ENCODE measurements at regions not wholly inside any gene's neighbourhood (a gene's known extent, or its start where the extent isn't known, plus 50 kb on each side); places are given as distances from the start of the nearest gene placed in this dataset.

DNA sequence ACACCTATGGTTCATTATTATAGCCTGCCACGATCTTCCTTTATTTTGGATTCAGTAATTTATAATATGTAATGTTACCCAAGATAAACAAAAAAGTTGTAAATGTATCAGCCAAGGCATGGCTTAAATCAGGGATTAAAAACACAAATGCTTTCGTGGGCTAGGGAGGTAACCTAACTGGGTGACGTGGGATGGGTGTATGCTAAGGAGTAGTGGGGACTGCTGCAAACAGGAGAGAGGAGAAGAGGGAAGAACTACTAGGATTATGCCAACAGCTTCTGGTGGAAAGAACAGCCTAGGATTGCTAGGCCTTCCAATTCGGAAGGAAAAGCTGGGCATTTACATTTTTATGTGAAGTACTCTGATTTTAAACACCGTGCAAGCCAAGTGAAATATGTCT is 244.8 kb upstream of the POU3F2 start:
- no peaks in the 10 kb centered on the region for H3K4me1 ChIP-seq
- no peaks in the 10 kb centered on the region for H3K9me3 ChIP-seq
- TF ChIP-seq, protein P1, sequence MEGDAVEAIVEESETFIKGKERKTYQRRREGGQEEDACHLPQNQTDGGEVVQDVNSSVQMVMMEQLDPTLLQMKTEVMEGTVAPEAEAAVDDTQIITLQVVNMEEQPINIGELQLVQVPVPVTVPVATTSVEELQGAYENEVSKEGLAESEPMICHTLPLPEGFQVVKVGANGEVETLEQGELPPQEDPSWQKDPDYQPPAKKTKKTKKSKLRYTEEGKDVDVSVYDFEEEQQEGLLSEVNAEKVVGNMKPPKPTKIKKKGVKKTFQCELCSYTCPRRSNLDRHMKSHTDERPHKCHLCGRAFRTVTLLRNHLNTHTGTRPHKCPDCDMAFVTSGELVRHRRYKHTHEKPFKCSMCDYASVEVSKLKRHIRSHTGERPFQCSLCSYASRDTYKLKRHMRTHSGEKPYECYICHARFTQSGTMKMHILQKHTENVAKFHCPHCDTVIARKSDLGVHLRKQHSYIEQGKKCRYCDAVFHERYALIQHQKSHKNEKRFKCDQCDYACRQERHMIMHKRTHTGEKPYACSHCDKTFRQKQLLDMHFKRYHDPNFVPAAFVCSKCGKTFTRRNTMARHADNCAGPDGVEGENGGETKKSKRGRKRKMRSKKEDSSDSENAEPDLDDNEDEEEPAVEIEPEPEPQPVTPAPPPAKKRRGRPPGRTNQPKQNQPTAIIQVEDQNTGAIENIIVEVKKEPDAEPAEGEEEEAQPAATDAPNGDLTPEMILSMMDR (IDR thresholded peaks at IDR 0.05) = no peak
- H3K36me3 ChIP-seq = no peaks in the 10 kb centered on the region
- intact Hi-C loops (cut with DNase I) = no loop called here
- ATAC-seq (no peak), DNase-seq (no peak)
- H3K27me3 ChIP-seq (ENCODE audit: low read depth) = no peaks in the 10 kb centered on the region
- H3K27ac ChIP-seq = no peak overlapping the region
- H3K4me3 ChIP-seq = no peak overlapping the region

DNA sequence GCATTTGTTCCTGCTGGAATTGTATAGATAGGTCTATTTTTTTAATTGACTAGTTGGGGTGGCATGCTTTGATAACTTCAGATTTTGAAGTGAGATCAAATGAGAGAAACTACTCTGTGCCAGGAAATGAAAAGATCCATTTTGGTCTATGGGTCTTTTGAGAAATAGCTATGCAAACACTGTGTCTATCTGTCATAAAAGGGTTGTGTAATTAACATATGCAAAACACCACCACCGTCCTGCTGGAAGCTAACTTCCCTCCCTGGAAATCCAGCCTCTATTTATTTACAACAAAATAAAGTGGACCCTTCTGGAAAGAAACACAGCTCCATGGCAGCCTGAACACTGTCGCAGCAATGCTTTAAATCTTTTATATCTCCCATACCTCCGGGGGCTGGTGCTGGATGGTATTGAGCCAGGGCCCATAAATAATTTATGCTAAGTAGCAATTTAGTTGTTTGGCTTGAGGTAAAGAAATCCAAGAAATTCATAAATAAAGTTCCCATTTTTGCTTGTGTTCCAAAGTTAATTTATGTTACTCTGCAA is 244.2 kb upstream of the POU3F2 start:
- intact Hi-C loops (cut with DNase I) = no loop called here
- H3K36me3 ChIP-seq = no peaks in the 10 kb centered on the region
- no peaks in the 10 kb centered on the region for H3K9me3 ChIP-seq
- H3K4me1 ChIP-seq = no peaks in the 10 kb centered on the region
- no peaks in the 10 kb centered on the region for H3K27me3 ChIP-seq (ENCODE audit: low read depth)
- ATAC-seq (no peak), DNase-seq (no peak)
- TF ChIP-seq, protein P1 (IDR thresholded peaks at IDR 0.05) = no peak
- H3K27ac ChIP-seq = no peak overlapping the region
- H3K4me3 ChIP-seq = no peak overlapping the region

DNA sequence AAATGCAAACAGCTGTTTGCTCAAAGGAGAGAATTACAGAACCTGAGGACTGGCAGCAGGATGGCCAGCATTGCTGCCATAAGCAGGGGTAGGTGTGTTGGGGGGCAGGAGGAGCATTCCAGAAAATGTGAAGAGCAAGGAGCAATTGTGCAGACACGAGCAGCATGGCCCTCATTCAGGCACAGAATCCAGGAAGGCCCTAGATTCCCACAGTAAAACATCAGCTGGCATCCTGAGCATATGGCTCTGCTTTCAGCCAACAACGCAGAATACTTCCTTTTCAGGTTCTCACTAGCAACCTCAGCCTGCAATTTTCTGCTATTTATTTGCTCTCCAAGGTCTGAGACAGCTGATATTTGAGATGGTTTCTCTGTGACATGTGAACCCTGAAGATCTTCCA is 243.4 kb upstream of the POU3F2 start:
- Histone ChIP-seq H3K27ac (no peak overlapping the region), H3K4me1 (no peaks in the 10 kb centered on the region), H3K27me3 (ENCODE audit: low read depth) (no peaks in the 10 kb centered on the region), H3K36me3 (no peaks in the 10 kb centered on the region), H3K9me3 (no peaks in the 10 kb centered on the region), H3K4me3 (no peak overlapping the region)
- no peak for DNase-seq
- intact Hi-C loops (cut with DNase I) = no loop called here
- TF ChIP-seq, protein P1 (IDR thresholded peaks at IDR 0.05) = no peak
- no peak for ATAC-seq

DNA sequence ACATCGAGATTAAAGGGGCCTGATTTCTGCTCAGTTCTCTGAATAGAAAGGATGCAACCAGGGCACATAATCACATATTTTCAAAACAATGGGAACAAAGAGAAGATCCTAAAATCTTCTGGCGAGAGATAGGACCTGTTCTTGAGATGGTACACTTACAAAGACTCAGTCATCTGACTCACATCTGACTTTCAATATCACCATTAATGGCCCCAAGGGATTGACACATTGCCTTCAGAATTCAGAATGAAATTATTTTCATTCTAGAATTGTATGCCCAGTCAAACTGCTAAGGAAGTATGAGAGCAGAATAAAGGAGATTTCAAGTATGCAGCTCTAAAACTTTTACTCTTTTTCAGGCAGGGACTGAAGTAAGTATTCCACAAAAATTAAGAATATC is 240.7 kb upstream of the POU3F2 start:
- TF ChIP-seq, protein P1 (IDR thresholded peaks at IDR 0.05) = no peak
- H3K27me3 ChIP-seq (ENCODE audit: low read depth) = no peaks in the 10 kb centered on the region
- H3K9me3 ChIP-seq = no peaks in the 10 kb centered on the region
- ATAC-seq = no peak
- H3K4me3 ChIP-seq = no peak overlapping the region
- no peaks in the 10 kb centered on the region for H3K4me1 ChIP-seq
- H3K36me3 ChIP-seq = no peaks in the 10 kb centered on the region
- DNase-seq = no peak
- intact Hi-C loops (cut with DNase I) = no loop called here
- no peak overlapping the region for H3K27ac ChIP-seq

DNA sequence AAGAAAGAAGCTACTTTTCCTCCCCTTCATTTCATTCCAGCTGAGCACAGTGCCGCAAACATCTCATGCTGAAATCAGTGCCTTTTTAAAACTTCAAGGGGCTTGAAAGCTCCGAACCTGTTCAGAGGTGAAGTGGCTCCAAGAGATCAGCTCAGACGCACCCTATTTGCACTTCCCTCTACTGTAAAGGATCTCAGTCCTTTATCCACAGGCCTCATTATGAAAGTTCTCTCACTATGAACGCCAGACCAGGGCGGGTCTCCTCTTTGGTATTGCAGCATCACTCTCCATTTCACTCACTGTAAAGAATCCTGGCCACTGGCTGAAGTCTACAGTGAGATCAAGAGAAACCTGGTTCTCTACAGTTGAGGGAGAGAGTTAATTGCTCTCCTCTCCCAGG is 232.7 kb upstream of the POU3F2 start:
- H3K4me1 ChIP-seq = no peaks in the 10 kb centered on the region
- no peaks in the 10 kb centered on the region for H3K27me3 ChIP-seq (ENCODE audit: low read depth)
- ATAC-seq (peak; percentile 59 to 77), DNase-seq (no peak)
- H3K4me3 ChIP-seq = no peak overlapping the region
- H3K9me3 ChIP-seq = no peaks in the 10 kb centered on the region
- TF ChIP-seq, protein P1 (IDR thresholded peaks at IDR 0.05) = no peak
- intact Hi-C loops (cut with DNase I) = no loop called here
- H3K27ac ChIP-seq = no peak overlapping the region
- H3K36me3 ChIP-seq = no peaks in the 10 kb centered on the region

DNA sequence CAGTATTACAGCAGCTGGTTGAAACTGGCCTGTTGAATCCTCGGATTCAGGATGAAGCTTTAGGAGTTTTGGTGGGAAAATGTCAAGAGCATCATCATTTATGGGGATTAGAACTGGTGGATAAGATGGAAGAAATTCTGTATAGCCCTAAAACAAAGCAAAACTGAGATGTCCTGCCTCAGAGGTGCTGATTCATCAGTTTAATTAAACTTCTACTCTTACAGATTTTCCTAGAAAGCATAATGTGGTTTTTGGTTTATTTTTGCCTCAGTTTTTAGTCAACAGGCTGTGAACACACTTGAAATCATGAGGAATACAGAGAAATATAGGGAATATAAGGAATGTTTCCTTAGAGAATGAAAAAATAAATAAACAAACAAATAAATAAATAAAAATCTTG is 228.7 kb upstream of the POU3F2 start:
- intact Hi-C loops (cut with DNase I) = no loop called here
- Histone ChIP-seq H3K27ac (no peak overlapping the region), H3K36me3 (no peaks in the 10 kb centered on the region), H3K4me1 (no peaks in the 10 kb centered on the region), H3K27me3 (ENCODE audit: low read depth) (no peaks in the 10 kb centered on the region), H3K9me3 (no peaks in the 10 kb centered on the region), H3K4me3 (no peak overlapping the region)
- TF ChIP-seq, protein P1 (IDR thresholded peaks at IDR 0.05) = no peak
- no peak for ATAC-seq
- DNase-seq = no peak
